Lower leg skin (tissue), 3 donors: ENCODE measurements at regions not wholly inside any gene's neighbourhood (a gene's known extent, or its start where the extent isn't known, plus 50 kb on each side); places are given as distances from the start of the nearest gene placed in this dataset.
"Not testable (repeated sequence)": the region's sequence is repeated elsewhere in the genome, so short reads cannot be mapped to it uniquely, and the experiment has no call there.

Experiments used
- POLR2A ChIP-seq, 2 donors: fragments of 450-650 bp; IDR thresholded peaks; one replicate each; pipeline ENCODE4 v1.6.1; 2016 to 2017; ENCODE audit warnings: antibody characterized with exemption in 2 of 2, mild to moderate bottlenecking in 1 of 2, moderate library complexity in 1 of 2
- TF ChIP-seq, protein P1 (sequence below), 3 donors: fragments of 450-650 bp; IDR thresholded peaks; one replicate each; pipeline ENCODE4 v1.5.1; 2016; ENCODE audit warnings: antibody characterized with exemption in 3 of 3, mild to moderate bottlenecking in 3 of 3, moderate library complexity in 2 of 3

DNA sequence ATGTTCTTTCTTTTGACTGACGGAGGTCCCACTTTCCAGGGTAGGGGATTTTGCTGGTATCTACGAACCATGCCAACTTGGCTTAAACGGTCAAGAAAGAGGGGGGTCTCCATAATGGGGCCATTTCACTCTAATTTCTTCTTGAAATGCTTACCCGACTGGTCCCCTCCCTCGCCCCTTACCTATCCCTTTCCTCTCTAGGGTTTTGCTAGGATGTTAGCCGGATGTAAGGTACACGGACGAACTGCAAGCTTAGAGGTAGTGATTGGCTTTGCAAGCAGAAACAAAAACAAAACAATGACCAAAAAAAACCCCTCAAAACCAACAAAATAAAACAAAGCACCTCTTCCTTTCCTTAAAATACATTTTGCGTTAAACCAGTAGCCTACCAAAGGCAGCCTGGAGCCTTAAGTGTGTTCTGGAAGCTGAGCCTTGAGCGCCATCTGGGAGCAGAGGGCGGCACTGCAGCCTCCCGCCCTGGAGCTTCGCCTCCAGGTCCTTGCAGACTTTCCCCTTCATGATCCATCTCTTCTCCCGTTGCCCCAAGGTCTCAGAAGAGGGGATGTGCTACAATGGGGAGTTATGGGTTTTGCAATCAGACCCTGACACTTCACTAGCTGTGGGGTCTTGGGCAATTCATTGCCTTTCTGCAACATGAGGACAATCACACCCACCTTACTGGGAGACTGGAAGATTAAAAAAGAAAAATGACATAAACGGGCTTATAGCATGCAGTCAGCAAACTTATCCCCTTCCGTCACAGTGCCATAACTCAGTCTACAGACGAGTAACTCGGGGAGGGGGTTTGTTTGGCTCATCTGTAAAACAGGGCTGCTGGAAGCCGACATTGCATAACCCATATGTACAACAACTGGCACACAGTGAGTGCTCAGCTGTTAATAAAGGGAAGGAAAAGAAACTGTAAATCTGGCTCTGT lies 125.9 kb upstream of the RRN3 start:
- TF ChIP-seq, protein P1, sequence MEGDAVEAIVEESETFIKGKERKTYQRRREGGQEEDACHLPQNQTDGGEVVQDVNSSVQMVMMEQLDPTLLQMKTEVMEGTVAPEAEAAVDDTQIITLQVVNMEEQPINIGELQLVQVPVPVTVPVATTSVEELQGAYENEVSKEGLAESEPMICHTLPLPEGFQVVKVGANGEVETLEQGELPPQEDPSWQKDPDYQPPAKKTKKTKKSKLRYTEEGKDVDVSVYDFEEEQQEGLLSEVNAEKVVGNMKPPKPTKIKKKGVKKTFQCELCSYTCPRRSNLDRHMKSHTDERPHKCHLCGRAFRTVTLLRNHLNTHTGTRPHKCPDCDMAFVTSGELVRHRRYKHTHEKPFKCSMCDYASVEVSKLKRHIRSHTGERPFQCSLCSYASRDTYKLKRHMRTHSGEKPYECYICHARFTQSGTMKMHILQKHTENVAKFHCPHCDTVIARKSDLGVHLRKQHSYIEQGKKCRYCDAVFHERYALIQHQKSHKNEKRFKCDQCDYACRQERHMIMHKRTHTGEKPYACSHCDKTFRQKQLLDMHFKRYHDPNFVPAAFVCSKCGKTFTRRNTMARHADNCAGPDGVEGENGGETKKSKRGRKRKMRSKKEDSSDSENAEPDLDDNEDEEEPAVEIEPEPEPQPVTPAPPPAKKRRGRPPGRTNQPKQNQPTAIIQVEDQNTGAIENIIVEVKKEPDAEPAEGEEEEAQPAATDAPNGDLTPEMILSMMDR (IDR thresholded peaks at IDR 0.05), result not testable (repeated sequence)
- not testable (repeated sequence) for TF ChIP-seq POLR2A (IDR thresholded peaks at IDR 0.05)
